ENCODE measurements at regions not wholly inside any gene's neighbourhood (a gene's known extent, or its start where the extent isn't known, plus 50 kb on each side); places are given as distances from the start of the nearest gene placed in this dataset.

DNA sequence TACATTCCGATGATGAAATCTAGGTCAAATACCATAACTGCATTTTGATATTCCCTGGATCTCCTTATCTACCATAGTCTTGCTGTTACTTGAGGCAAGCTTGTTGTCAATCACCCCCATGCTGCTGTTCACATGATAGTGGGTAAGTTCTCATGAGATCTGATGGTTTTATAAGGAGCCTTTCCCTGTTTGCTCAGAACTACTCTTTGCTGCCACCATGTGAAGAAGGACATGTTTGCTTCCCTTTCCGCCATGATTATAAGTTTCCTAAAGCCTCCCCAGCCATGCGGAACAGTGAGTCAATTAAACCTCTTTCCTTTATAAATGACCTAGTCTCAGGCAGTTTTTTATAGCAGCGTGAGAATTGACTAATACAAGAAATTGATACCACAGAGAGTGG is 432.0 kb downstream of the GLUD2 start:
- Histone ChIP-seq H3K4me1 (ENCODE audit: control insufficient read depth, insufficient read depth, low read length) (no peaks in the 10 kb centered on the region), H3K36me3 (ENCODE audit: control insufficient read depth in 2 of 2, insufficient read depth in 1 of 2, low read length in 2 of 2) (no peaks in the 10 kb centered on the region), H3K9me3 (ENCODE audit: control insufficient read depth, insufficient read depth, low read depth, low read length) (no peaks in the 10 kb centered on the region), H3K4me3 (ENCODE audit: low read depth, low read length) (no peak overlapping the region), H3K27ac (ENCODE audit: extremely low read depth, low read depth, low read length) (no peak overlapping the region)
- CTCF ChIA-PET = no interaction called here
- POLR2A ChIA-PET = no interaction called here
- TF ChIP-seq ZNF202 (tag by site-specific recombination; IDR thresholded peaks at IDR 0.05; ENCODE audit: borderline replicate concordance) (no peak), ZNF433 (tag by site-specific recombination; IDR thresholded peaks at IDR 0.05; ENCODE audit: low read depth) (no peak), ZNF19 (tag by site-specific recombination; IDR thresholded peaks at IDR 0.05; ENCODE audit: low read depth) (no peak), ZNF473 (tag by site-specific recombination; IDR thresholded peaks at IDR 0.05) (no peak), ZNF600 (tag by site-specific recombination; IDR thresholded peaks at IDR 0.05) (no peak), ZNF514 (tag by site-specific recombination; IDR thresholded peaks at IDR 0.05) (no peak), KLF16 (tag by site-specific recombination; IDR thresholded peaks at IDR 0.05) (no peak), ZNF48 (tag by site-specific recombination; IDR thresholded peaks at IDR 0.05) (no peak), ZNF174 (tag by site-specific recombination; IDR thresholded peaks at IDR 0.05) (no peak), ZNF341 (tag by site-specific recombination; IDR thresholded peaks at IDR 0.05; ENCODE audit: low read depth) (no peak), GLIS1 (tag by site-specific recombination; IDR thresholded peaks at IDR 0.05) (no peak), ZNF623 (tag by site-specific recombination; IDR thresholded peaks at IDR 0.05) (no peak), IKZF3 (tag by site-specific recombination; IDR thresholded peaks at IDR 0.05) (no peak), ZNF221 (tag by site-specific recombination; IDR thresholded peaks at IDR 0.05; ENCODE audit: borderline replicate concordance) (no peak)
- TF ChIP-seq, protein P1, sequence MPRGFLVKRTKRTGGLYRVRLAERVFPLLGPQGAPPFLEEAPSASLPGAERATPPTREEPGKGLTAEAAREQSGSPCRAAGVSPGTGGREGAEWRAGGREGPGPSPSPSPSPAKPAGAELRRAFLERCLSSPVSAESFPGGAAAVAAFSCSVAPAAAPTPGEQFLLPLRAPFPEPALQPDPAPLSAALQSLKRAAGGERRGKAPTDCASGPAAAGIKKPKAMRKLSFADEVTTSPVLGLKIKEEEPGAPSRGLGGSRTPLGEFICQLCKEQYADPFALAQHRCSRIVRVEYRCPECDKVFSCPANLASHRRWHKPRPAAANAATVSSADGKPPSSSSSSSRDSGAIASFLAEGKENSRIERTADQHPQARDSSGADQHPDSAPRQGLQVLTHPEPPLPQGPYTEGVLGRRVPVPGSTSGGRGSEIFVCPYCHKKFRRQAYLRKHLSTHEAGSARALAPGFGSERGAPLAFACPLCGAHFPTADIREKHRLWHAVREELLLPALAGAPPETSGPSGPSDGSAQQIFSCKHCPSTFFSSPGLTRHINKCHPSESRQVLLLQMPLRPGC (tag by site-specific recombination; IDR thresholded peaks at IDR 0.05) = no peak
- TF ChIP-seq, protein P2, sequence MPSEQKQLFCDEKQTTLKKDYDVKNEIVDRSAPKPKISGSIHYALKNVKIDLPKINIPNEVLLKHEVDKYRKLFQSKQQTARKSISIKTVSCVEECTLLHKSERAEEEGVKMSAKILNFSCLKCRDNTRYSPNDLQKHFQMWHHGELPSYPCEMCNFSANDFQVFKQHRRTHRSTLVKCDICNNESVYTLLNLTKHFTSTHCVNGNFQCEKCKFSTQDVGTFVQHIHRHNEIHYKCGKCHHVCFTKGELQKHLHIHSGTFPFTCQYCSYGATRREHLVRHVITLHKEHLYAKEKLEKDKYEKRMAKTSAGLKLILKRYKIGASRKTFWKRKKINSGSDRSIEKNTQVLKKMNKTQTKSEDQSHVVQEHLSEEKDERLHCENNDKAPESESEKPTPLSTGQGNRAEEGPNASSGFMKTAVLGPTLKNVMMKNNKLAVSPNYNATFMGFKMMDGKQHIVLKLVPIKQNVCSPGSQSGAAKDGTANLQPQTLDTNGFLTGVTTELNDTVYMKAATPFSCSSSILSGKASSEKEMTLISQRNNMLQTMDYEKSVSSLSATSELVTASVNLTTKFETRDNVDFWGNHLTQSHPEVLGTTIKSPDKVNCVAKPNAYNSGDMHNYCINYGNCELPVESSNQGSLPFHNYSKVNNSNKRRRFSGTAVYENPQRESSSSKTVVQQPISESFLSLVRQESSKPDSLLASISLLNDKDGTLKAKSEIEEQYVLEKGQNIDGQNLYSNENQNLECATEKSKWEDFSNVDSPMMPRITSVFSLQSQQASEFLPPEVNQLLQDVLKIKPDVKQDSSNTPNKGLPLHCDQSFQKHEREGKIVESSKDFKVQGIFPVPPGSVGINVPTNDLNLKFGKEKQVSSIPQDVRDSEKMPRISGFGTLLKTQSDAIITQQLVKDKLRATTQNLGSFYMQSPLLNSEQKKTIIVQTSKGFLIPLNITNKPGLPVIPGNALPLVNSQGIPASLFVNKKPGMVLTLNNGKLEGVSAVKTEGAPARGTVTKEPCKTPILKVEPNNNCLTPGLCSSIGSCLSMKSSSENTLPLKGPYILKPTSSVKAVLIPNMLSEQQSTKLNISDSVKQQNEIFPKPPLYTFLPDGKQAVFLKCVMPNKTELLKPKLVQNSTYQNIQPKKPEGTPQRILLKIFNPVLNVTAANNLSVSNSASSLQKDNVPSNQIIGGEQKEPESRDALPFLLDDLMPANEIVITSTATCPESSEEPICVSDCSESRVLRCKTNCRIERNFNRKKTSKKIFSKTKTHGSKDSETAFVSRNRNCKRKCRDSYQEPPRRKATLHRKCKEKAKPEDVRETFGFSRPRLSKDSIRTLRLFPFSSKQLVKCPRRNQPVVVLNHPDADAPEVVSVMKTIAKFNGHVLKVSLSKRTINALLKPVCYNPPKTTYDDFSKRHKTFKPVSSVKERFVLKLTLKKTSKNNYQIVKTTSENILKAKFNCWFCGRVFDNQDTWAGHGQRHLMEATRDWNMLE (tag by site-specific recombination; conservative IDR thresholded peaks at IDR 0.05; ENCODE audit: low read depth) = no peak
- TF ChIP-seq, protein P3, sequence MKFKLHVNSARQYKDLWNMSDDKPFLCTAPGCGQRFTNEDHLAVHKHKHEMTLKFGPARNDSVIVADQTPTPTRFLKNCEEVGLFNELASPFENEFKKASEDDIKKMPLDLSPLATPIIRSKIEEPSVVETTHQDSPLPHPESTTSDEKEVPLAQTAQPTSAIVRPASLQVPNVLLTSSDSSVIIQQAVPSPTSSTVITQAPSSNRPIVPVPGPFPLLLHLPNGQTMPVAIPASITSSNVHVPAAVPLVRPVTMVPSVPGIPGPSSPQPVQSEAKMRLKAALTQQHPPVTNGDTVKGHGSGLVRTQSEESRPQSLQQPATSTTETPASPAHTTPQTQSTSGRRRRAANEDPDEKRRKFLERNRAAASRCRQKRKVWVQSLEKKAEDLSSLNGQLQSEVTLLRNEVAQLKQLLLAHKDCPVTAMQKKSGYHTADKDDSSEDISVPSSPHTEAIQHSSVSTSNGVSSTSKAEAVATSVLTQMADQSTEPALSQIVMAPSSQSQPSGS (tag by site-specific recombination; IDR thresholded peaks at IDR 0.05; ENCODE audit: low read depth) = no peak

GRCh38 chrX:121496966-121497365 is 449.6 kb downstream of the GLUD2 start:
- ChIA-PET POLR2A (no interaction called here), CTCF (interaction anchor here (0.7 kb wide), 1 partner anchor 242 kb away, joined by 3 read pairs; no protein-coding TSS in a partner anchor)
- Histone ChIP-seq H3K4me3 (ENCODE audit: low read depth, low read length) (no peak overlapping the region), H3K9me3 (ENCODE audit: control insufficient read depth, insufficient read depth, low read depth, low read length) (peaks cover 3% of the 10 kb centered on the region; the same call in 1 of the 2 replicates), H3K36me3 (ENCODE audit: control insufficient read depth in 2 of 2, insufficient read depth in 1 of 2, low read length in 2 of 2) (no peaks in the 10 kb centered on the region), H3K4me1 (ENCODE audit: control insufficient read depth, insufficient read depth, low read length) (no peaks in the 10 kb centered on the region), H3K27ac (ENCODE audit: extremely low read depth, low read depth, low read length) (no peak overlapping the region)
- no peak for TF ChIP-seq ZNF596 (tag by site-specific recombination; IDR thresholded peaks at IDR 0.05)
- no peak for TF ChIP-seq ZNF148 (tag by site-specific recombination; IDR thresholded peaks at IDR 0.05; ENCODE audit: borderline replicate concordance)
- TF ChIP-seq ZNF561 (tag by site-specific recombination; IDR thresholded peaks at IDR 0.05; ENCODE audit: borderline replicate concordance) = no peak
- no peak for TF ChIP-seq ZNF529 (tag by site-specific recombination; IDR thresholded peaks at IDR 0.05; ENCODE audit: insufficient replicate concordance)
- no peak for TF ChIP-seq BCL6B (tag by site-specific recombination; IDR thresholded peaks at IDR 0.05)
- TF ChIP-seq FEZF1 (tag by site-specific recombination; IDR thresholded peaks at IDR 0.05) = no peak
- no peak for TF ChIP-seq ZNF664 (tag by site-specific recombination; IDR thresholded peaks at IDR 0.05)
